Endodermal cell (in vitro differentiated cells): ENCODE measurements at regions not wholly inside any gene's neighbourhood (a gene's known extent, or its start where the extent isn't known, plus 50 kb on each side); places are given as distances from the start of the nearest gene placed in this dataset.

Source experiments
- DNase-seq: peaks from one replicate; pipeline ENCODE4 v3.0.0-alpha.2; 2017
- H3K27ac ChIP-seq: 2 replicates; pipeline ENCODE4 v1.5.1; 2013; ENCODE audit warnings: mild to moderate bottlenecking, low read depth, low read length, moderate library complexity
- H3K27me3 ChIP-seq: 2 replicates; pipeline ENCODE4 v1.6.1; 2013; ENCODE audit warnings: mild to moderate bottlenecking, low read length, moderate library complexity; ENCODE audit not compliant: insufficient read depth, control insufficient read depth, poor library complexity, severe bottlenecking
- H3K36me3 ChIP-seq: 2 replicates; pipeline ENCODE4 v1.7.0; 2013; ENCODE audit warnings: mild to moderate bottlenecking, low read length, moderate library complexity; ENCODE audit not compliant: control insufficient read depth, insufficient read depth
- H3K4me1 ChIP-seq: one replicate; pipeline ENCODE4 v1.7.0; 2013; ENCODE audit warnings: low read length; ENCODE audit not compliant: control insufficient read depth, insufficient read depth
- H3K4me3 ChIP-seq: 2 replicates; pipeline ENCODE4 v1.5.1; 2013; ENCODE audit warnings: mild to moderate bottlenecking, low read length, moderate library complexity
- H3K9ac ChIP-seq: 2 replicates; pipeline ENCODE4 v1.6.1; 2013; ENCODE audit warnings: mild to moderate bottlenecking, low read length, moderate library complexity; ENCODE audit not compliant: poor library complexity, severe bottlenecking; ENCODE audit errors: extremely low read depth
- H3K9me3 ChIP-seq: 2 replicates; pipeline ENCODE4 v1.6.1; 2013; ENCODE audit warnings: mild to moderate bottlenecking, low read length, moderate library complexity; ENCODE audit not compliant: control insufficient read depth
- H3K27ac Mint-ChIP-seq: 2 replicates; pipeline ENCODE4 v1.8.0; 2020; ENCODE audit warnings: mixed read lengths
- H3K27me3 Mint-ChIP-seq: 2 replicates; pipeline ENCODE4 v1.8.0; 2021; ENCODE audit warnings: mild to moderate bottlenecking, mixed read lengths; ENCODE audit not compliant: insufficient read depth
- H3K36me3 Mint-ChIP-seq: 2 replicates; pipeline ENCODE4 v1.8.0; 2020; ENCODE audit warnings: low read depth, mixed read lengths
- H3K4me1 Mint-ChIP-seq: 2 replicates; pipeline ENCODE4 v1.8.0; 2020; ENCODE audit warnings: mixed read lengths
- H3K4me3 Mint-ChIP-seq: 2 replicates; pipeline ENCODE4 v1.8.0; 2020; ENCODE audit warnings: mild to moderate bottlenecking, moderate library complexity, mixed read lengths
- H3K9me3 Mint-ChIP-seq: 2 replicates; pipeline ENCODE4 v1.8.0; 2020; ENCODE audit warnings: mild to moderate bottlenecking, mixed read lengths
- CTCF ChIP-seq: fragments of 200-600 bp; sonication (generic); conservative IDR thresholded peaks from 2 replicates; pipeline ENCODE4 v1.5.0; 2021; ENCODE audit warnings: antibody characterized with exemption, mild to moderate bottlenecking
- WGBS, 2 experiments: methylation state at CpG; one replicate each; pipeline versions ENCODE4 v1.1.5 to v1.1.7; 2013; ENCODE audit warnings: missing lambda C conversion rate in 2 of 2, mixed read lengths in 1 of 2; ENCODE audit not compliant: insufficient coverage in 1 of 2, insufficient read length in 1 of 2; 5-methylcytosine and 5-hydroxymethylcytosine counted together

GRCh38 chr5:73305386-73305785 lies 132.4 kb downstream of the TMEM174 start:
- peaks cover 93% of the 10 kb centered on the region for H3K27me3 Mint-ChIP-seq
- 91 to 100% methylated on average over 1 to 3 of the region's 3 CpGs for WGBS, 2 experiments
- no peaks in the 10 kb centered on the region for H3K36me3 ChIP-seq
- no peak overlapping the region for H3K27ac ChIP-seq
- no peak overlapping the region for H3K4me3 Mint-ChIP-seq
- no peak overlapping the region for H3K4me3 ChIP-seq
- H3K27ac Mint-ChIP-seq = no peak overlapping the region
- DNase-seq = no peak
- H3K27me3 ChIP-seq = peaks cover 100% of the 10 kb centered on the region
- no peaks in the 10 kb centered on the region for H3K36me3 Mint-ChIP-seq
- H3K4me1 Mint-ChIP-seq = peaks cover 10% of the 10 kb centered on the region
- TF ChIP-seq CTCF = no peak
- H3K9me3 ChIP-seq = no peaks in the 10 kb centered on the region
- H3K4me1 ChIP-seq = peaks cover 4% of the 10 kb centered on the region
- H3K9ac ChIP-seq = no peak overlapping the region
- H3K9me3 Mint-ChIP-seq = no peaks in the 10 kb centered on the region

GRCh38 chr5:73304381-73304780 lies 131.4 kb downstream of the TMEM174 start:
- H3K27ac Mint-ChIP-seq = no peak overlapping the region
- Histone ChIP-seq H3K4me3 (no peak overlapping the region), H3K4me1 (peaks cover 4% of the 10 kb centered on the region), H3K27ac (no peak overlapping the region), H3K9ac (no peak overlapping the region), H3K36me3 (no peaks in the 10 kb centered on the region), H3K27me3 (peaks cover 100% of the 10 kb centered on the region), H3K9me3 (no peaks in the 10 kb centered on the region)
- no peaks in the 10 kb centered on the region for H3K36me3 Mint-ChIP-seq
- WGBS, 2 experiments = 85 to 94% methylated on average over 2 of the region's 2 CpGs
- H3K9me3 Mint-ChIP-seq = no peaks in the 10 kb centered on the region
- H3K4me3 Mint-ChIP-seq = no peak overlapping the region
- H3K27me3 Mint-ChIP-seq = peaks cover 94% of the 10 kb centered on the region
- H3K4me1 Mint-ChIP-seq = peaks cover 20% of the 10 kb centered on the region
- TF ChIP-seq CTCF = no peak
- no peak for DNase-seq

- peaks cover 100% of the 10 kb centered on the region for H3K27me3 ChIP-seq
Measured at GRCh38 chr5:73303148-73304079, 130.4 kb downstream of the TMEM174 start.

More at GRCh38 chr5:73303148-73304079, 130.4 kb downstream of the TMEM174 start:
- H3K9ac ChIP-seq = peak overlapping the region; percentile 34
- H3K4me1 Mint-ChIP-seq = peaks cover 27% of the 10 kb centered on the region
- TF ChIP-seq CTCF = peak; percentile 82
- peak overlapping the region; percentile 61 for H3K4me3 Mint-ChIP-seq
- DNase-seq = peak; percentile 94
- peak overlapping the region; percentile 24 for H3K27ac Mint-ChIP-seq
- no peaks in the 10 kb centered on the region for H3K36me3 ChIP-seq
- H3K9me3 Mint-ChIP-seq = no peaks in the 10 kb centered on the region
- no peaks in the 10 kb centered on the region for H3K9me3 ChIP-seq
- H3K36me3 Mint-ChIP-seq = no peaks in the 10 kb centered on the region
- H3K27me3 Mint-ChIP-seq = peaks cover 98% of the 10 kb centered on the region
- H3K4me1 ChIP-seq = peaks cover 8% of the 10 kb centered on the region
- WGBS, 2 experiments = 3 to 12% methylated on average over 32 to 77 of the region's 77 CpGs
- H3K4me3 ChIP-seq = peak overlapping the region; percentile 81
- no peak overlapping the region for H3K27ac ChIP-seq
